BE2C (cell line): ENCODE measurements at regions not wholly inside any gene's neighbourhood (a gene's known extent, or its start where the extent isn't known, plus 50 kb on each side); places are given as distances from the start of the nearest gene placed in this dataset.

Experiments
- DNase-seq: peaks from one replicate; pipeline ENCODE4 v3.0.0-alpha.2; 2020
- H3K27me3 ChIP-seq: fragments of 250-450 bp; sonication (Bioruptor Pico); 2 replicates; pipeline ENCODE4 v1.5.1; 2020; ENCODE audit warnings: mild to moderate bottlenecking
- H3K36me3 ChIP-seq: fragments of 250-450 bp; sonication (Bioruptor Pico); 2 replicates; pipeline ENCODE4 v1.5.1; 2020; ENCODE audit warnings: mild to moderate bottlenecking
- H3K4me1 ChIP-seq: fragments of 250-450 bp; sonication (Bioruptor Pico); 2 replicates; pipeline ENCODE4 v1.5.1; 2020
- H3K4me3 ChIP-seq: 2 replicates; pipeline ENCODE4 v1.5.1; 2011; ENCODE audit warnings: low read depth, low read length
- H3K9me3 ChIP-seq: fragments of 250-450 bp; sonication (Bioruptor Pico); 2 replicates; pipeline ENCODE4 v1.5.1; 2020
- TF ChIP-seq, protein P1 (sequence below): IDR thresholded peaks from 2 replicates; pipeline ENCODE4 v1.5.1; 2012; ENCODE audit warnings: mild to moderate bottlenecking, low read depth, low read length

DNA sequence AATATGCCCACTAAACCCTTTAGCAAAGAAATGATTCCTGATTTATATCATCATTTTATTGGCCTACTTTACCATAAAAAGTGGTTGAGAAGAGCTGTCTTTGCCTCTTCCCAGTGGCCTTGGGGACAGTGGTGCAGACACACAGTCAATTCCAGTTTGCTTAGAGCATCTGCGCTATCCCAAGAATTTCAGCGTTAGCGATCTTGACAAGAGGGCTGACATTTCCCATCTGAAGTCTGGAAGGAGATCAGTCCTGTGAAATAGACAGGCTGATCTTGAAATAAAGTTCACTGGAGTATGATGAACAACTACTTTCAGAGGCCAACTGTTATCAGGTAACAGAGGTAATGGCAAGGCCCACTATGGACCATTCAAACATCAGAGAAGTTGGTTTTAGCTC, 475.3 kb upstream of the NRP1 start:
- TF ChIP-seq, protein P1, sequence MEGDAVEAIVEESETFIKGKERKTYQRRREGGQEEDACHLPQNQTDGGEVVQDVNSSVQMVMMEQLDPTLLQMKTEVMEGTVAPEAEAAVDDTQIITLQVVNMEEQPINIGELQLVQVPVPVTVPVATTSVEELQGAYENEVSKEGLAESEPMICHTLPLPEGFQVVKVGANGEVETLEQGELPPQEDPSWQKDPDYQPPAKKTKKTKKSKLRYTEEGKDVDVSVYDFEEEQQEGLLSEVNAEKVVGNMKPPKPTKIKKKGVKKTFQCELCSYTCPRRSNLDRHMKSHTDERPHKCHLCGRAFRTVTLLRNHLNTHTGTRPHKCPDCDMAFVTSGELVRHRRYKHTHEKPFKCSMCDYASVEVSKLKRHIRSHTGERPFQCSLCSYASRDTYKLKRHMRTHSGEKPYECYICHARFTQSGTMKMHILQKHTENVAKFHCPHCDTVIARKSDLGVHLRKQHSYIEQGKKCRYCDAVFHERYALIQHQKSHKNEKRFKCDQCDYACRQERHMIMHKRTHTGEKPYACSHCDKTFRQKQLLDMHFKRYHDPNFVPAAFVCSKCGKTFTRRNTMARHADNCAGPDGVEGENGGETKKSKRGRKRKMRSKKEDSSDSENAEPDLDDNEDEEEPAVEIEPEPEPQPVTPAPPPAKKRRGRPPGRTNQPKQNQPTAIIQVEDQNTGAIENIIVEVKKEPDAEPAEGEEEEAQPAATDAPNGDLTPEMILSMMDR, result no peak
- no peaks in the 10 kb centered on the region for H3K27me3 ChIP-seq
- no peak overlapping the region for H3K4me3 ChIP-seq
- H3K9me3 ChIP-seq, result no peaks in the 10 kb centered on the region
- H3K4me1 ChIP-seq, result no peaks in the 10 kb centered on the region; the same call in 1 of the 2 replicates
- no peaks in the 10 kb centered on the region for H3K36me3 ChIP-seq
- DNase-seq, result no peak

DNA sequence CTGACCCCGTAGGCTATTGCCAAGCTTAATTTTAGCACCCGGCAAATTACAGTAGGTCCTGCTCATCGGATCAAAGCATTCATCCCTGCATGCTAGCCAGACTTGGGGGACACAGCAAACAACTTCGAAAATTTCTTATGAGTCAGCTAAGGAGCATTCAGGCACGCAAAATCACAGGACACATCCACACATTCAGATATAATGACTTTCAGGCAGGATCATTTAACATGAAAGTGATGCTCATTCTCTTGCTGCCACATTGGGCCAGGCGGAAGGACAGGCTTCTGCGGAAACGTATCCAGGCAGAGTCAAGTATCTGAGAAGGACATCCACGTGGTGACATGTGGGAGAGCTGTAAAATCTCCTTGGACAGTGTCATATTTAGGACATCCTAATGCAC, 474.0 kb upstream of the NRP1 start:
- no peak for DNase-seq
- H3K36me3 ChIP-seq, result no peaks in the 10 kb centered on the region

DNA sequence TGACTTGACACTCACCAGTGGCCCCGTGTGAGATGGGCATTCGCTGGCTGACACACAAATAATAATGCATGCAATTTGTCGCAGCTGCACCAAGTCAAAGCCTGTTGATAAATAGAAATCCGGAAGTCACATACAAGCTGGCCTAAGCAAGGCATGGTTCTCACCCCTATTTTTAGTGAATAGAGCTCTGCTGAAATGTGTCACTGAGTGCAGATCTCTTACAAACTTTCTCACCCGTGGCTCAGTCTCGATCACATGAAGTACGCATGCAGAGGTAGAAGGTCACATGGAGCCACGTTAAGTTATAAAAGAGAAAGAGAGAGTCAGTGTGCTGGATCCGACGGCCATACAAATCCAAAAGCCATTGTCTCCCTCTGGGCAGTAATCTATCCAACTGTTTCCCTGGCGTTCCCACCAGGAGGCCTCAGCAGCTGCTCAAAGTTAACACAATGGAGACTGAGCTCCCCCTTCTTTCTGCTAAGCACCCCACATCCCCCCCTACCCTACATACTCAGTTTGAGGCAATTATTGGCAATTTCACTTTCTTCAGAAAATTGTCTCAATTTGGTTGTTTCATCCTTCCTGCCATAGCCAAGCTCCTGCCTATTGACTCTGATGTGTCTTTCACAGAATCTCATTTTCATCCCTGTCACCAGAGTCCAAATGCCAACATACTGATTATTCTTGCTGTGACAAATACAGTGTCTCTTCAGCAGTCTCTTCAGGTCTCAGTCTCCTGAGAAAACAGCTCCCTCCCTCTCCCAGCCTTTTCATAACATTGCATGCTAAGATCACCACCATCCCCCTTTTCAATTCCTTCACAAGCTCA, 473.3 kb upstream of the NRP1 start:
- Histone ChIP-seq H3K36me3 (no peaks in the 10 kb centered on the region), H3K9me3 (no peaks in the 10 kb centered on the region), H3K27me3 (no peaks in the 10 kb centered on the region), H3K4me1 (no peaks in the 10 kb centered on the region), H3K4me3 (no peak overlapping the region)
- TF ChIP-seq, protein P1, result no peak
- no peak for DNase-seq

More for the DNA sequence above, 474.0 kb upstream of the NRP1 start:
- Histone ChIP-seq H3K4me3 (no peak overlapping the region), H3K4me1 (no peaks in the 10 kb centered on the region), H3K9me3 (no peaks in the 10 kb centered on the region), H3K27me3 (no peaks in the 10 kb centered on the region)
- TF ChIP-seq, protein P1, result no peak

DNA sequence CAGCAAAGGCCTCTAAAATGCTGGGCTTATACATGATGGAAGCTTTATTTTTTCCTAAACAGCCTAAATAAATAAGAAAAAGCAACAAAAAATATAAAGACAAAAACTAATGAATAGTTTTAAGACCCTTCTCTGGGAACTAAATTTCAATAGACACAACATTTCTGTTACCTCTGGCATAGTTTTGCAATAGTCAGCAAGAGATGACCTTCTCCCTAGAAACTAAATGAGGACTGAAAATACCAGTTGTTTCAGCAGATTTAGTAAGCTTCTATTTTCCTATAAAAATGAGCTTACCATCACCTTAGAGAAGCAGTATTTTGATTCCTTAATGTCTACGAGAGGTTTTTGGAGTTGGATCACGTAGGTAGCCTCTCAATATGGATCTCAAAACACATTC, 471.4 kb upstream of the NRP1 start:
- Histone ChIP-seq H3K4me3 (no peak overlapping the region), H3K4me1 (no peaks in the 10 kb centered on the region), H3K9me3 (no peaks in the 10 kb centered on the region), H3K27me3 (no peaks in the 10 kb centered on the region), H3K36me3 (no peaks in the 10 kb centered on the region)
- TF ChIP-seq, protein P1, result no peak
- DNase-seq, result no peak

DNA sequence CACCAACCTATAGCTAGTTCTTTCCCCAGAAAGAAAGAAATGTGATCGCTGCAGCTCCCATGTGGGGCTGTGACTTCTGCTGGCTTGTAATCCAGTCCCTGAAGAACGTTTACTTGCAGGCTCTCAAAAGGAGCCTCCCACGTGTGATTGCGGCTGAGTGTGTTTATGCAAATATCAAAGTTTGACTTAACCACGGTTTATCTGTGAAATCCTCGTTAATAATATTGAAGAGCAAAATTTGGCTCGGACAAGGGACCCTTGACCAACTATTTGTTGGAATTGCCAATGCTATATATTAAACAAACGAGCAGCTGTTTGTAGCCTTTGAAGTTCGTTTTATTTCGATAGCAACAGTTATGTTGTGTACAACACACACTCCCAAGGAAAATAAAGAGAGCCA, 470.1 kb upstream of the NRP1 start:
- no peaks in the 10 kb centered on the region for H3K36me3 ChIP-seq
- DNase-seq, result no peak
- TF ChIP-seq, protein P1, result no peak
- H3K27me3 ChIP-seq, result no peaks in the 10 kb centered on the region
- H3K9me3 ChIP-seq, result no peaks in the 10 kb centered on the region
- H3K4me3 ChIP-seq, result no peak overlapping the region
- H3K4me1 ChIP-seq, result no peaks in the 10 kb centered on the region

- no peaks in the 10 kb centered on the region for H3K36me3 ChIP-seq
- H3K9me3 ChIP-seq, result no peaks in the 10 kb centered on the region
- no peaks in the 10 kb centered on the region for H3K4me1 ChIP-seq
- TF ChIP-seq, protein P1, result no peak
- DNase-seq, result no peak
- no peak overlapping the region for H3K4me3 ChIP-seq
- H3K27me3 ChIP-seq, result no peaks in the 10 kb centered on the region
Observed at GRCh38 chr10:33803248-33803647, 468.8 kb upstream of the NRP1 start.
